Neural crest cell (in vitro differentiated cells): ENCODE measurements at regions not wholly inside any gene's neighbourhood (a gene's known extent, or its start where the extent isn't known, plus 50 kb on each side); places are given as distances from the start of the nearest gene placed in this dataset.

ENCODE experiments used
- DNase-seq: peaks from one replicate; pipeline ENCODE4 v3.0.0; 2021; ENCODE audit warnings: low read depth, mixed read lengths, low spot score
- H3K27ac Mint-ChIP-seq: one replicate; pipeline ENCODE4 v1.8.0; 2021; ENCODE audit warnings: mild to moderate bottlenecking, mixed read lengths; ENCODE audit not compliant: unreplicated experiment
- H3K27me3 Mint-ChIP-seq: 2 replicates; pipeline ENCODE4 v1.8.0; 2021; ENCODE audit warnings: low read depth, mild to moderate bottlenecking, mixed read lengths
- H3K36me3 Mint-ChIP-seq: 2 replicates; pipeline ENCODE4 v1.8.0; 2021; ENCODE audit warnings: low read depth, mild to moderate bottlenecking, mixed read lengths
- H3K4me1 Mint-ChIP-seq: 2 replicates; pipeline ENCODE4 v1.8.0; 2021; ENCODE audit warnings: mixed read lengths
- H3K4me3 Mint-ChIP-seq: one replicate; pipeline ENCODE4 v1.8.0; 2021; ENCODE audit warnings: mild to moderate bottlenecking, mixed read lengths
- H3K9me3 Mint-ChIP-seq: 2 replicates; pipeline ENCODE4 v1.8.0; 2021; ENCODE audit warnings: mixed read lengths
- TF ChIP-seq, protein P1 (sequence below): fragments of 200-600 bp; sonication (generic); conservative IDR thresholded peaks from 2 replicates; pipeline ENCODE4 v1.5.0; 2021; ENCODE audit warnings: antibody characterized with exemption, mild to moderate bottlenecking

DNA sequence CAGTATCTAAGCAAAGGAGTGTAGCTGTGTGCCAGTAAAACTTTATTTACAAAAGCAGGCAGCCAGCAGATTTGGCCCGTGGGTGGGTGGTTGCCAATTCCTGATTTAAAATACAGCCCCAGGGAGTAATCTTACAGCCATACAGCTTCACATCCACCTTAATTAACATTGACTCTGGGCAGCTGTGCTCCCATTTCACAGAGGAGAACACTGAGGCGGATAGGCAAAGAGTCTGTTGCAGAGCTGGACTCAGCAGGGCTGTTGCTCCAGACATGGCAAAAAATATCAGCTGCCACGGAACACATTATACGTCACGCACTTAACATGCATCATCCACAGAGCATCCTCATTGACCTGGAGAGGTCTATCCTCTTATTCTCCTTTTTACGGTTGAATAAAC is 289.9 kb downstream of the DHX35 start:
- H3K4me3 Mint-ChIP-seq = no peak overlapping the region

DNA sequence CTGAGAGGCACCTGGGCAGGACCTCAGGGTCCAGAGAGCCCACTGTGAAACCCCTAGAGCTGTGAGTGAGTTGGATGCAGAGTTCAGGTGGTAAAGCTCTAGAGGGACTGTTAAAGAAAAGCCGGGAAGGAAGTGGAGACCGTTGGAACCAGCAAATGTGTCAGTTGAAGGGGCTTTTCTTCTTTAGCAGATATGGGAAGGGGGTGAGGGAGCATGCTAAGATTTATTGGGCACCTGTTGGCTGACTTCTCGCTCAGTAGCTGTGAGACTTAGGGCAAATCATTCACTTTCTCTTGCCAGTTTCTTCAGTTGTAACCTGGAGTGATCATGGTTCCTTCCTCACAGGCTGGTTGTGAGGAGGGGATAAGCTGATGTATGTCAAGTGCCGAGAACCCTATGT is 287.7 kb downstream of the DHX35 start:
- no peaks in the 10 kb centered on the region for H3K9me3 Mint-ChIP-seq
- DNase-seq = no peak
- H3K4me1 Mint-ChIP-seq = peaks cover 25% of the 10 kb centered on the region
- TF ChIP-seq, protein P1, sequence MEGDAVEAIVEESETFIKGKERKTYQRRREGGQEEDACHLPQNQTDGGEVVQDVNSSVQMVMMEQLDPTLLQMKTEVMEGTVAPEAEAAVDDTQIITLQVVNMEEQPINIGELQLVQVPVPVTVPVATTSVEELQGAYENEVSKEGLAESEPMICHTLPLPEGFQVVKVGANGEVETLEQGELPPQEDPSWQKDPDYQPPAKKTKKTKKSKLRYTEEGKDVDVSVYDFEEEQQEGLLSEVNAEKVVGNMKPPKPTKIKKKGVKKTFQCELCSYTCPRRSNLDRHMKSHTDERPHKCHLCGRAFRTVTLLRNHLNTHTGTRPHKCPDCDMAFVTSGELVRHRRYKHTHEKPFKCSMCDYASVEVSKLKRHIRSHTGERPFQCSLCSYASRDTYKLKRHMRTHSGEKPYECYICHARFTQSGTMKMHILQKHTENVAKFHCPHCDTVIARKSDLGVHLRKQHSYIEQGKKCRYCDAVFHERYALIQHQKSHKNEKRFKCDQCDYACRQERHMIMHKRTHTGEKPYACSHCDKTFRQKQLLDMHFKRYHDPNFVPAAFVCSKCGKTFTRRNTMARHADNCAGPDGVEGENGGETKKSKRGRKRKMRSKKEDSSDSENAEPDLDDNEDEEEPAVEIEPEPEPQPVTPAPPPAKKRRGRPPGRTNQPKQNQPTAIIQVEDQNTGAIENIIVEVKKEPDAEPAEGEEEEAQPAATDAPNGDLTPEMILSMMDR = no peak
- no peaks in the 10 kb centered on the region for H3K36me3 Mint-ChIP-seq
- H3K27ac Mint-ChIP-seq = peak overlapping the region; percentile 12
- H3K4me3 Mint-ChIP-seq = no peak overlapping the region
- H3K27me3 Mint-ChIP-seq = peaks cover 6% of the 10 kb centered on the region

More for the DNA sequence above, 289.9 kb downstream of the DHX35 start:
- Mint-ChIP-seq H3K27me3 (peaks cover 2% of the 10 kb centered on the region), H3K4me1 (peaks cover 25% of the 10 kb centered on the region), H3K27ac (no peak overlapping the region), H3K9me3 (no peaks in the 10 kb centered on the region), H3K36me3 (no peaks in the 10 kb centered on the region)
- no peak for DNase-seq
- TF ChIP-seq, protein P1 = no peak

DNA sequence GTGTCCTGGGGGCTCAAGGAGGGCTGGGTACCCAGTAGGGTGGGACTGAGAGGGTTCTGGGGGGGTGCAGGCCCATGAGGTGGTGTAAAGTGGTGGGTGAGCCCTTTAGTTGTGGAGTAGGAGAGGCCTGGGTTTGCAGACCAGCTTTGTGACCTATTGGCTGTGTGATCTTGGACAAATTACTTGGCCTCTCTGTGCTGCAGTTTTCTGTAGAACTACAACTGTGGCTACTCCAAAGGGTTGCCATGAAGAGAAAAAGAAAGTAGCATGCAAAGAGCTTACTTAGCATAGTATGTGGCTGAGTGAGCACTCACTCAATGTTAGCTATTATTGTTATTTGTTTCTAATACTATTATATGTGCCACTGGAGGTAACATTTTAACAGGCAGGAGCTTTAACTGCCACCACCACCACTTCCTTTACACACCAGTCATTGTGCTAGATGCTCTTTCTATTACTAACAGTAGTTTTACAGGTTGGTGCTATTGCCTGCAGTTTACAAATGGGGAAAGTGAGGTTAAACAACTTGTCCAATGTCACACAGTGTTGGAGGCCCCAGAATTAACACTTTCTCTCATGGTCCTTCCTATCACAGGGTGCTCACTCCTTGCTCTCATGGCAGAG is 286.8 kb downstream of the DHX35 start:
- no peak overlapping the region for H3K27ac Mint-ChIP-seq
- H3K9me3 Mint-ChIP-seq = no peaks in the 10 kb centered on the region
- H3K27me3 Mint-ChIP-seq = peaks cover 7% of the 10 kb centered on the region
- peaks cover 25% of the 10 kb centered on the region for H3K4me1 Mint-ChIP-seq
- DNase-seq = no peak
- H3K4me3 Mint-ChIP-seq = no peak overlapping the region
- TF ChIP-seq, protein P1 = no peak
- H3K36me3 Mint-ChIP-seq = no peaks in the 10 kb centered on the region

DNA sequence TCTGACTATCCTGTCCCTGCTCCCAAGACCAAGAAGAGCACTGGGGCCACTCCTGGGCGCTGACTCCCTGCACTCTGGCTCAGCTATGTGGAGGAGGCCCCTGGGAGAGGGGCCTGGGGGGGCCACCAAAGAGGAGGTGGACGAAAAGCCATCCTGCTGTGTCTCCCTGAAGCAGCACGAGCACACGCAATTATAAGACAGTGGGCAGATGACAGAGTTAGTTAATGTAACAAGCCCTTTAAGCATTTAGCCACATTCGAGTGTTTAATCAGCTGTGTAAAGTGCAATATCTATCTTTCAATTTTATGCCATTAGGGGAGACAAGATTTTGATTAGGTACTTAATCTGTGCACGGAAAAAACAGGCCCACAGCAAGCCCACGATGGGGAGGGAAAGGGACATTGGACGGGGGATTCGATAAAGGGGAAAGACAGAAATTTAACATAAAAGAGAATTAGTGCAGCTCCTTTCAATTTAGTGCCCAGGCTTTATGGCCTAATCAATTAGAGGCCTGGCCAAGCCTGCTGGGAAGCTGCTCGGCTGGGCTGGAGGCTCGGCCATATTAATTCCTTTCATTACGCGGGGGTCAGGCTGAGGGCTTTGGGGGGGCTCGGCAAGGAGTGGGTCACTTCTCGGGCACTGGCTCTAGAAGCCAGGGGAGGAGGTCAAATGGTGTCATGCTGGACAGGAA is 286.2 kb downstream of the DHX35 start:
- Mint-ChIP-seq H3K27ac (no peak overlapping the region), H3K4me3 (no peak overlapping the region), H3K9me3 (peaks cover 1% of the 10 kb centered on the region), H3K4me1 (peaks cover 21% of the 10 kb centered on the region), H3K27me3 (peaks cover 9% of the 10 kb centered on the region), H3K36me3 (no peaks in the 10 kb centered on the region)
- TF ChIP-seq, protein P1 = no peak
- DNase-seq = no peak

DNA sequence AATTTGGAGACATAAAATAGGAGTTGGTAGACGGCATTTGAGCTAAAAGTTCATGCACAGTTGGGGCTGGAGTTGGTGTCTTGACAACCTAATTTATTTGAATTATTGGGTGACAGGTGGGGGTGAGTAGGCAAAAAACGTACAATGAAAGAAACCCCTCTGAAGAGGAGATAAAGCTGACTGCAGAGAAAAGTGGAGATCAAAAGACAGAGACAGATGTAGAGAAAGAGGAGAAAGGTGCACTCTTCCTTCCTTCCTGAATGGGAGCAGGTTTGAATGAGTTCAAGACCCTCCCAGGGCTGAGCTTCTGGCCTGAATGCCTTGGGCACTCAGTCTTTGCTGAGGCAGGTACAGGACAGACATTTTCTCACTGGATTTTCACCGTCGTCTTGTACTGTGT is 284.3 kb downstream of the DHX35 start:
- DNase-seq = no peak
- Mint-ChIP-seq H3K36me3 (no peaks in the 10 kb centered on the region), H3K27me3 (peaks cover 12% of the 10 kb centered on the region), H3K4me3 (no peak overlapping the region), H3K4me1 (peaks cover 7% of the 10 kb centered on the region), H3K27ac (no peak overlapping the region), H3K9me3 (peaks cover 2% of the 10 kb centered on the region)
- TF ChIP-seq, protein P1 = no peak
